H9 (cell line): ENCODE measurements at regions not wholly inside any gene's neighbourhood (a gene's known extent, or its start where the extent isn't known, plus 50 kb on each side); places are given as distances from the start of the nearest gene placed in this dataset.

ENCODE experiments used
- DNase-seq: peaks from one replicate; pipeline ENCODE4 v3.0.0-alpha.2; 2017
- H2AFZ ChIP-seq: one replicate; pipeline ENCODE4 v1.6.1; 2013; ENCODE audit warnings: mild to moderate bottlenecking, low read length, control low read depth, moderate library complexity
- H2AK5ac ChIP-seq: 2 replicates; pipeline ENCODE4 v1.6.1; 2013; ENCODE audit warnings: low read length, control low read depth, mixed read lengths; ENCODE audit not compliant: insufficient read length
- H2BK120ac ChIP-seq: one replicate; pipeline ENCODE4 v1.6.1; 2013; ENCODE audit warnings: low read depth, mild to moderate bottlenecking, low read length, control low read depth, inconsistent platforms; ENCODE audit not compliant: poor library complexity, severe bottlenecking
- H2BK12ac ChIP-seq: 2 replicates; pipeline ENCODE4 v1.6.1; 2013; ENCODE audit warnings: low read length, control low read depth, mixed read lengths, low read depth; ENCODE audit not compliant: insufficient read length
- H2BK15ac ChIP-seq: 2 replicates; pipeline ENCODE4 v1.6.1; 2013; ENCODE audit warnings: low read depth, low read length, control low read depth
- H2BK20ac ChIP-seq: one replicate; pipeline ENCODE4 v1.6.1; 2013; ENCODE audit warnings: low read depth, mild to moderate bottlenecking, low read length, control low read depth, inconsistent platforms; ENCODE audit not compliant: poor library complexity, severe bottlenecking
- H2BK5ac ChIP-seq: 2 replicates; pipeline ENCODE4 v1.6.1; 2013; ENCODE audit warnings: low read length, control low read depth, mixed read lengths; ENCODE audit not compliant: insufficient read length
- H3K14ac ChIP-seq: 2 replicates; pipeline ENCODE4 v1.6.1; 2013; ENCODE audit warnings: low read length, control low read depth; ENCODE audit not compliant: insufficient read depth
- H3K18ac ChIP-seq: 2 replicates; pipeline ENCODE4 v1.6.1; 2013; ENCODE audit warnings: low read depth, mild to moderate bottlenecking, mixed read lengths, low read length, control low read depth; ENCODE audit not compliant: insufficient read length
- H3K23ac ChIP-seq: 2 replicates; pipeline ENCODE4 v1.6.1; 2013; ENCODE audit warnings: low read length, control low read depth, mixed read lengths, low read depth; ENCODE audit not compliant: insufficient read length
- H3K23me2 ChIP-seq: 2 replicates; pipeline ENCODE4 v1.6.1; 2013; ENCODE audit warnings: low read depth, mild to moderate bottlenecking, mixed read lengths, low read length, control low read depth; ENCODE audit not compliant: insufficient read length, poor library complexity, severe bottlenecking
- H3K27ac ChIP-seq: 2 replicates; pipeline ENCODE4 v1.5.1; 2013; ENCODE audit warnings: low read length, control low read depth, mixed read lengths, low read depth; ENCODE audit not compliant: insufficient read length
- H3K27me3 ChIP-seq: 2 replicates; pipeline ENCODE4 v1.6.1; 2013; ENCODE audit warnings: low read length, control low read depth, inconsistent platforms; ENCODE audit not compliant: insufficient read depth
- H3K4ac ChIP-seq: 2 replicates; pipeline ENCODE4 v1.6.1; 2013; ENCODE audit warnings: low read depth, mild to moderate bottlenecking, control low read depth, inconsistent platforms, low read length, moderate library complexity
- H3K4me1 ChIP-seq: 2 replicates; pipeline ENCODE4 v1.6.1; 2013; ENCODE audit warnings: low read length, control low read depth, inconsistent platforms; ENCODE audit not compliant: insufficient read depth
- H3K4me2 ChIP-seq: 2 replicates; pipeline ENCODE4 v1.6.1; 2013; ENCODE audit warnings: low read length, control low read depth, mixed read lengths; ENCODE audit not compliant: insufficient read length, insufficient read depth
- H3K56ac ChIP-seq: 2 replicates; pipeline ENCODE4 v1.6.1; 2013; ENCODE audit warnings: low read depth, mild to moderate bottlenecking, mixed read lengths, low read length, control low read depth; ENCODE audit not compliant: insufficient read length
- H3K79me1 ChIP-seq: 2 replicates; pipeline ENCODE4 v1.6.1; 2013; ENCODE audit warnings: low read depth, mild to moderate bottlenecking, moderate library complexity, low read length, control low read depth, inconsistent platforms; ENCODE audit not compliant: insufficient read depth, poor library complexity, severe bottlenecking
- H3K79me2 ChIP-seq: 2 replicates; pipeline ENCODE4 v1.6.1; 2013; ENCODE audit warnings: low read length, control low read depth, inconsistent platforms; ENCODE audit not compliant: insufficient read depth
- H3K9ac ChIP-seq: 2 replicates; pipeline ENCODE4 v1.6.1; 2013; ENCODE audit warnings: low read length, control low read depth, mixed read lengths; ENCODE audit not compliant: insufficient read length; ENCODE audit errors: extremely low read depth
- H3K9me3 ChIP-seq: one replicate; pipeline ENCODE4 v1.6.1; 2013; ENCODE audit warnings: low read depth, low read length, inconsistent platforms; ENCODE audit not compliant: control insufficient read depth
- H3T11ph ChIP-seq: one replicate; pipeline ENCODE4 v1.6.1; 2013; ENCODE audit warnings: mild to moderate bottlenecking, low read length, control low read depth, inconsistent platforms
- H4K20me1 ChIP-seq: one replicate; pipeline ENCODE4 v1.6.1; 2013; ENCODE audit not compliant: control insufficient read depth, insufficient read length, insufficient read depth
- H4K5ac ChIP-seq: 2 replicates; pipeline ENCODE4 v1.6.1; 2013; ENCODE audit warnings: low read depth, mild to moderate bottlenecking, mixed read lengths, low read length, control low read depth; ENCODE audit not compliant: insufficient read length
- H4K8ac ChIP-seq: replicated peaks from 2 replicates; pipeline ENCODE4 v1.6.1; 2013; ENCODE audit warnings: low read length, control low read depth, mixed read lengths, low read depth; ENCODE audit not compliant: insufficient read length
- H4K91ac ChIP-seq: 2 replicates; pipeline ENCODE4 v1.6.1; 2013; ENCODE audit warnings: low read depth, mild to moderate bottlenecking, moderate library complexity, mixed read lengths, low read length, control low read depth; ENCODE audit not compliant: insufficient read length
- H3K27ac Mint-ChIP-seq, 3 experiments: 2 replicates in 2 of 3; 3 replicates in 1 of 3; pipeline ENCODE4 v1.8.0; 2020 to 2021; ENCODE audit warnings: mixed read lengths in 3 of 3, mild to moderate bottlenecking in 1 of 3, moderate library complexity in 1 of 3
- H3K27me3 Mint-ChIP-seq: 2 replicates; pipeline ENCODE4 v1.8.0; 2021; ENCODE audit warnings: low read depth, mild to moderate bottlenecking, moderate library complexity, mixed read lengths
- H3K36me3 Mint-ChIP-seq, 3 experiments: 2 replicates in 2 of 3; 3 replicates in 1 of 3; pipeline ENCODE4 v1.8.0; 2020 to 2021; ENCODE audit warnings: low read depth in 3 of 3, mixed read lengths in 3 of 3; ENCODE audit not compliant: insufficient read depth in 1 of 3
- H3K4me1 Mint-ChIP-seq, 2 experiments: 2 replicates each; pipeline ENCODE4 v1.8.0; 2020; ENCODE audit warnings: mixed read lengths in 2 of 2
- H3K4me3 Mint-ChIP-seq, 2 experiments: 2 replicates in 1 of 2; 3 replicates in 1 of 2; pipeline ENCODE4 v1.8.0; 2020 to 2021; ENCODE audit warnings: mild to moderate bottlenecking in 2 of 2, mixed read lengths in 2 of 2, moderate library complexity in 1 of 2
- H3K9me3 Mint-ChIP-seq, 2 experiments: 2 replicates in 1 of 2; 3 replicates in 1 of 2; pipeline ENCODE4 v1.8.0; 2020; ENCODE audit warnings: mild to moderate bottlenecking in 2 of 2, mixed read lengths in 2 of 2, moderate library complexity in 1 of 2
- CTCF ChIP-seq: fragments of 200-600 bp; sonication (generic); conservative IDR thresholded peaks from 3 replicates; pipeline ENCODE4 v1.8.0; 2021; ENCODE audit warnings: antibody characterized with exemption, mild to moderate bottlenecking
- WGBS: extraction: QIAGEN DNeasy Blood & Tissue Kit; methylation state at CpG from one replicate; pipeline ENCODE4 v1.1.7; 2013; ENCODE audit warnings: missing lambda C conversion rate, low lambda C conversion rate, mixed read lengths; ENCODE audit not compliant: insufficient read length; ENCODE audit errors: extremely low coverage; 5-methylcytosine and 5-hydroxymethylcytosine counted together

- Histone ChIP-seq H3K27ac (no peak overlapping the region), H2BK15ac (no peak overlapping the region), H3K18ac (no peak overlapping the region), H2AK5ac (no peak overlapping the region), H3T11ph (no peak overlapping the region), H2BK12ac (no peak overlapping the region), H3K4ac (no peak overlapping the region), H3K23ac (no peak overlapping the region), H2BK5ac (no peak overlapping the region), H3K4me2 (no peak overlapping the region), H2BK20ac (no peak overlapping the region), H3K9me3 (no peaks in the 10 kb centered on the region), H3K23me2 (no peaks in the 10 kb centered on the region), H4K5ac (no peak overlapping the region), H3K9ac (no peak overlapping the region), H3K56ac (no peak overlapping the region), H3K14ac (no peak overlapping the region), H4K20me1 (no peaks in the 10 kb centered on the region), H4K91ac (no peak overlapping the region), H4K8ac (no peak overlapping the region), H3K79me2 (no peaks in the 10 kb centered on the region), H2AFZ (no peak overlapping the region), H3K27me3 (no peaks in the 10 kb centered on the region), H3K4me1 (no peaks in the 10 kb centered on the region), H3K79me1 (no peaks in the 10 kb centered on the region), H2BK120ac (no peak overlapping the region)
- H3K4me1 Mint-ChIP-seq = peaks cover 2 to 7% of the 10 kb centered on the region in 2 experiments
- WGBS = 100% methylated on average over 1 of the region's 1 CpG
- no peak overlapping the region for H3K4me3 Mint-ChIP-seq
- TF ChIP-seq CTCF = no peak
- no peak for DNase-seq
- peaks cover 2 to 6% (median 2%) of the 10 kb centered on the region in 3 experiments; a peak in 5 of 7 replicates for H3K36me3 Mint-ChIP-seq
- H3K27me3 Mint-ChIP-seq = peaks cover 2% of the 10 kb centered on the region; the same call in 1 of the 2 replicates
- no peak overlapping the region for H3K27ac Mint-ChIP-seq
- H3K9me3 Mint-ChIP-seq = peaks cover 2 to 10% of the 10 kb centered on the region in 2 experiments
Observed at GRCh38 chr18:1526991-1527390, 622.3 kb downstream of the ADCYAP1 start.
